Activated effector memory CD4-positive, alpha-beta T cell treated with Interleukin-2 at 50 U/mL for 16 hours (primary cell): ENCODE measurements at regions not wholly inside any gene's neighbourhood (a gene's known extent, or its start where the extent isn't known, plus 50 kb on each side); places are given as distances from the start of the nearest gene placed in this dataset.
A peak's percentile ranks its signal among the peaks of the same experiment; 100 is the strongest.
"Not testable (repeated sequence)": the region's sequence is repeated elsewhere in the genome, so short reads cannot be mapped to it uniquely, and the experiment has no call there.

Experiments used
- DNase-seq: peaks from one replicate; pipeline ENCODE4 v3.0.0-alpha.2; 2020

- not testable (repeated sequence) for DNase-seq
These were observed 56.6 kb upstream of the TNFAIP8 start for GRCh38 chr5:119299242-119299614.

- DNase-seq: peak; percentile 84
These were observed 56.1 kb upstream of the TNFAIP8 start for GRCh38 chr5:119299615-119300310.

GRCh38 chr5:119300311-119300670 is 55.5 kb upstream of the TNFAIP8 start:
- no peak for DNase-seq

GRCh38 chr5:119301210-119301609 is 54.6 kb upstream of the TNFAIP8 start:
- no peak for DNase-seq

GRCh38 chr5:119301906-119302305 is 53.9 kb upstream of the TNFAIP8 start:
- DNase-seq: no peak

GRCh38 chr5:119302449-119302848 is 53.4 kb upstream of the TNFAIP8 start:
- no peak for DNase-seq

- no peak for DNase-seq
These were observed 52.6 kb upstream of the TNFAIP8 start for GRCh38 chr5:119302916-119303897.

- DNase-seq: no peak
These were observed 51.2 kb upstream of the TNFAIP8 start for GRCh38 chr5:119304439-119305211.
